Omental fat pad (tissue), 1 donor: ENCODE measurements at regions not wholly inside any gene's neighbourhood (a gene's known extent, or its start where the extent isn't known, plus 50 kb on each side); places are given as distances from the start of the nearest gene placed in this dataset.
"Not testable (repeated sequence)": the region's sequence is repeated elsewhere in the genome, so short reads cannot be mapped to it uniquely, and the experiment has no call there.

ENCODE experiments used
- ATAC-seq: fragments of 150-250 bp; one replicate; pipeline ENCODE4 v1.9.1; 2016; ENCODE audit warnings: mild to moderate bottlenecking, moderate library complexity; ENCODE audit not compliant: low FRiP score
- DNase-seq: peaks from one replicate; pipeline ENCODE4 v3.0.0-alpha.2; 2019; ENCODE audit warnings: low spot score

DNA sequence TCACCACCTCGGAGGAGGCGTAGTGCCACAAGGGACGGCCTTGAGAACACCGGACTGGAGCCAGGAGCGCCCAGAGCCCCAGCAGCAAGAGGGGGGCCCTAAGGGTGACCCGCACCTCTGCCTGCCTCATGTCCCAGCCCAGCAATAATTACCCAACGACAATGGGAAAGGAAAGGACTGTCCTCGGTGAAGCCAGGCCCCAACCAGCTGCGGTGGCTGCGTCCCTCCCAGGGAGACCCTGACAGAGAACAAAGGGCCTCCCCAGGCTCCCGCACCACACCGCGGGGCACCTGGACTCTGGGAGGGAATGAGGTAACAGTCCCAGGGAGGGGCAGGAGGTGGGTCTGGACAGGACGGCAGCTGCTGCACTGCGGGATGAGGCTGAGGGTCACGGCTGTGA lies 493.4 kb downstream of the GOLGA6L6 start:
- DNase-seq, ATAC-seq: not testable (repeated sequence)

DNA sequence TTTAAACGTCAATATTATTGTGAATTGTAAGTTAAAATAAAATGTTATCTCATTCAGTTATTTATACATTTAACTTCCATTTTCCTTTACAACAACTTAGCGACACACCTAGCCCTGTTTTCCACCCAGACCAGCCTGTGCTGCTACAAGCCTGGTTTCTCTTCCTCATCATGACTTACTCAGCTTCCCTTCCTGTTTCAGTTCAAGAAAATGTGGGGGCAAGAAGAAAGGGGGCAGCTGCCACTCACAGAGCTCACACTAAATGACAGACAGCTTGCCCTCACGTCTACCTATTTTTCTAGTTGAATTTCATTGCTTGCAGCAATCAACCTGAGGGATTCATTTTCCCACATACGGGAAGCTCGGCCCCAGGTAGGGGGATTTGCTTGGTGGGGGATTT lies 496.4 kb downstream of the GOLGA6L6 start:
- DNase-seq, ATAC-seq: not testable (repeated sequence)

DNA sequence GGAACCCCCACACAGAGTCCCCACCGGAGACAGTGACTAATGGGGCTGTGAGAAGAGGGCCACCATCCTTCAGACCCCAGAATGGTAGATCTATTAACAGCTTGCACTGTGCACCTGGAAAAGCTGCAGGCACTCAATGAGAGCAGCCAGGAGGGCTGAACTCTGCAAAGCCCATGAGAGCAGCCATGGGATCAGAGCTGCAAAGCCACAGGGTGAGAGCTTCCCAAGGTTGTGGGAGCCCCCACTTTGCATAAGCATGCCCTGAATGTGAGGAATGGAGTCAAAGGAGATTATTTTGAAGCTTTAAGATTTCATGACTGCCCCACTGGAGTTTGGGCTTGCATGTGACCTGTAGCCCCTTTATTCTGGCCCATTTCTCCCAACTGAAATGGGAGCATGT lies 500.9 kb downstream of the GOLGA6L6 start:
- DNase-seq, ATAC-seq: not testable (repeated sequence)

DNA sequence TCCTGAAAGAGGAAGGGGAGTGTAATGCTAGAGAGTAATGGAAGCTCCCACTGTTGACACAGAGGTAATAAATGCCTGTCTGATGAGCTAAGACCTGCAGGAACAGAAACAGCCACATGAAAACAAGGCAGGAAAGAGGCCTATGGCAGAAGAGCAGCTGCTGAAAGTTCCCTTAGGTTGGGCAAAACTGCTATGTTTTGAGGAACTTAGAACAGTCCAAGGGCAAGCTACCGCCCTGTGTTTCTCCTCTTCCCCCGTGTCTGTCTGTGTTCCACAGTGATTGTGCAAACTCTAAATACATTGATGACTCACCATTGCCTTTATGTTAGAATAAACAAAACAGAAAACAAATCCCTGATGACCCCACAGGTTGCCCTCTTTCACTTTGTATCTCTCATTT lies 516.6 kb downstream of the GOLGA6L6 start:
- not testable (repeated sequence) for DNase-seq, ATAC-seq

DNA sequence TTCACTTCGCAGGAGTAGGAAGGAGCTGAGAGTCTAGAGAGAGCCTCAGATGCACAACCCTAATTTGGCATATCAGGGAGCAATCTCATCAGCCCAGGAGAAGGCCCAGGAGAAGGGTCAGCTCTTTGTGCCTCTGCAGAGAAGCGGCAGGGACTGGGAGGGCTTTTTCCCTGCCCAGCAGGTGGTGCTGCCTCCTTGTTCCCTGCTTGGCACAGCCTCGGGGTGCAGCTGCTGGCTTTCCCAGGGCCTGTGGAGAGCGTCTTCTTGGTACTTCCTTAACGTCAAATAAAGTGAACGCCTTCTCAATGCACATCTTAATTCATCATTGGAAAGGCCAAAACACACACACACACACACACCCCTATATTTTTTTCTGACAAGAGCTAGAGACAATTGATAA lies 519.3 kb downstream of the GOLGA6L6 start:
- not testable (repeated sequence) for DNase-seq, ATAC-seq

DNA sequence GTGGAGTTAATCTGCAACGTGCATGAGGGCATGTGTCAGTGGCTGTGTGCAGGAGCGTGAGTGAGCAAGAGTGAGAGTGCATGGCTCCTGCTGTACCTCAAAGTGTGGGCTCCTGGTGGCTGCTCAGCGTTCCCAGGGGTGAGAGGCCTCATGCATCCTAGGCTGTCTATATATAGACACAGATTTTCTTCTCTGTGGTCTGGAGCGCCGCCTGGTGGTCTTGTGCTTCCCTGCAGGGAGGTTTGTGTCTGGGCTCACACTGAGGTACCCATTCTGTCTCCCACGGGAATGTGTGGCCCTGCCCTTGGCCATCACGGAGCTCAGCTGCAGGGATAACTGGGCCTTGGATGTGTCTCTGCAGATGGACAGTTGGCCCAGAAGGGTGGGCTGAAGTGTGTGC lies 520.2 kb downstream of the GOLGA6L6 start:
- not testable (repeated sequence) for ATAC-seq

DNA sequence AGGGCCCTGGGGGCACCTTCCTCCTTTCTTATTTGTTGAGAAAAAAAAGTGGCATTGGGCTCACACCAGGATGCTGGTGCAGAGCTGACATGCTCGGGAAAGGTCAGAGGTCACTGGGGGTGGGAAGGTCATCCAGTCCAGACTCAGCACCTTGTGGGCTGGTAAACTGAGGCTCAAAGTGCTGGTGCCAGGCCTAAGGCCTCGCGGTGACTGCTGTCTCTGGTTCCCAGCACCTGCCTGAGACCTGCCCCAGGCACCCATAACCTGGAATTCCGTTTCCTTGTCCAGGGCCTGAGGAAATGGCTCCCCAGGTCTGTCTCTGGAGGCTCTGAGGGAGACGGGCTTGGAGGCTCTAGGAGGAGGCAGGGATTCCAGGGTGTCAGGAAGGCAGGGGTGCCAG lies 521.0 kb downstream of the GOLGA6L6 start:
- not testable (repeated sequence) for ATAC-seq, DNase-seq

More for the DNA sequence above, 520.2 kb downstream of the GOLGA6L6 start:
- not testable (repeated sequence) for DNase-seq

DNA sequence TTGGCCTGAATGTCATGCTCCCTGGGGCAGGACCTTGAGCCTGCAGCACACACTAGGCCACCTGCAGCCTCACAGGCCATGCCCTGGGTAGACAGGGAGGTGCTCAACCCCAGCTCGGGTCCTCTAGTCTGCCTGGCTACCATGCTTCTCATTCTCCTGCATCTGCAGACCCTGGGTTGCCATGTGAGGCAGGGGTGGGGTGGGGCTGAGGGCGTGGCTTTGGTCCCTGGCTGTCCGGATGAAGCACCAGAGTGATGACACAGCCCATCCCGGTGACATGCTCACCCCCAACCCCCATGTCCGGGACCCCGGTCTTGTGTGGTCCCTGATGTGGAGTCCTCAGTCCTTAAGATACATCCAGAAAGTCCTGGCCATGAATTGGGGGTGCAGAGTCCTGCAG lies 521.8 kb downstream of the GOLGA6L6 start:
- DNase-seq, ATAC-seq: not testable (repeated sequence)

DNA sequence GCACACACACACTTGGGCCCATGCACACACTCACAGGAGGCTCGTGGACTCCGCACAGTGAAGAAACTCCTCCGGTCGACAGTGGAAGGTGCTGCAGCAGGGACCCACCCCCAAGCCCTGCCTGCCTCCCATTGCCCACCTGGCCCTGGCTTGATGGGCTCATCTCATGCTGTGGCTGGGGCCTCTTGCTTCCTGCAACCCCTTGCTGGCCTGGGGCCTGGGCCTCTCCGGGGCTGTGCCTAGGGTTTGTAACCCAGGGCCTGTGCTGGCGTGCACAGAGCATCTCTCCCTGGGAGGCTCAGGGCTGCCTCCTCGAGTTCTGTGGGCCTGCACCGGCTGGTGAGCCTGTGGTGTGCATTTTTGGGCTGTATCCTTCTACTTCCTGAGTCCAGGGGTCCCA lies 524.0 kb downstream of the GOLGA6L6 start:
- not testable (repeated sequence) for ATAC-seq, DNase-seq

DNA sequence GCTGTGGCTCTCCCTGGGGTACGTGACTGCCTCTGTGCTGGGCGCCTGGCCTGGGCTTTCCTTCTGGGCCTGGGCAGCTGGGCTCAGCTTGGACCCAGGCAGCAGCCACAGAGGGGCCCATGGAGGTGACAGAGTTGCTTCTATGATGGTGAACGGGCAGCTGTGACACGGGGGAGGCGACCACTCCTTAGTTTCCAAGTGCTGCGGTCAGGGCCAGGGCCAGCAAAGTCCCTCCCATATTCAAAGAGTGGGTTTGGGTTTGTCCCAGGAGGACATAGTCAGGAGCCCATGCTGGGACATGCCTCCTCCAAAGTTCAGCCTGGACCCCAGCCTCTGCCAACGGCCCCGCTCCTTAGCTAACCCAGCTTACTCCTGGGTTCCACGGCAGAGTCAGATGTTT lies 524.7 kb downstream of the GOLGA6L6 start:
- DNase-seq, ATAC-seq: not testable (repeated sequence)

DNA sequence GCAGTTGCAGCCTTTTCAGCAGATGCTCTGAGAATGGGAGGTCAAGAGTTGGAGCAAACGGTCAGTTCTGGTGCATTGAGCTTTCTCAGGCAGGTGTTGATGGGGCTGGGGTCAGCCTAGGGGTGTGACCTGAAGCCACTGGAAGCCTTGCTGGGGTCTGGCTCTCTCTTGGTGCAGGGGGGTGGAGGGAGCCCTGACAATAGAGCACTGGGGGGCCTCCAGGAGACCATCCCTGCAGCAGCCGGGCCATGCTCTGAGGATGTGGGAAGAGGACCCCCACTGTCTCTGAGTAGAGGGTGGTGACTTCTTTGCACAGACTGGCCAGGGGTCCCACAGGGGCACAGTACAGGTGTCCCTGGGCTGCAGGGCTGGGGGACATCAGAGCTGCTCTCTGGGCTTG lies 528.8 kb downstream of the GOLGA6L6 start:
- DNase-seq, ATAC-seq: not testable (repeated sequence)

DNA sequence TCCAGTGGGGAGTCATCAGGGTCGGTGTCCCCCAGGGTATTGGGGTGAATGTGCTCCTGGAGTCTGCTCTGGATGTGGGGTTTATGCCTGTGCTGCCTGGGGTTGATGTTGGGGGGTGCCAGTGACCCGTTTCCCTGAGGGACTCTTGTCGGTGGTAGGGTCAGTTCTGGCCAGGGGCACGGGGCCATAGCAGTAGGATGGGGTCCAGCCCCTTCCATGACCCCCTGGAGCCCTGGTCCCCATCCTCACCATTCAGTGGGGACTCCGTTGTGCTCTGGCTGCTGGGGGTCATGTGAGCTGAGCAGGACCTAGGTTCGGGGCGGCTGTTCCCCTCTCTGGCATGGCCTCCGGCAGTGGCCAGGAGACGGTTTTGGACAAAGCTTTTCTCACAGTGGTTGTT lies 530.8 kb downstream of the GOLGA6L6 start:
- not testable (repeated sequence) for ATAC-seq, DNase-seq

DNA sequence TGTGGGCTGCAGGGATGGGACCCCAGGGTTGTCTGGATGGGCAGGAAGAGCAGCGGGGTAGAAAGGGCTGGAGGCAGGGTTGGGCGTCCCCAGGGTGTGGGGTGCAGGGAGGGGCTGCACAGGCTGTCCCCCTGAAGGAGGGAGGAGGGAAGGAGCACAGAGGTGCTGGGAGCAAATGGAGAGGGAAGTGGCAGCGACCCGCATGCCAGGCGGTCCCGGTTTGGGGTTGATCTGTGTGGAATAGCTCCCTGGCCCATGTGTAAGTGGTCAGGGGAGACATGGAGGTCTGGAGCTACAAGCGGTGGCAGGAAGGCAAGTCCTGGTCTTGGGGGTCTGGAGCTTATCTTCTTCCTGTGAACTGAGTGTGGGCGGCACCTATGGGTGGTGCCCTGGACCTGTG lies 532.0 kb downstream of the GOLGA6L6 start:
- DNase-seq, result not testable (repeated sequence)
- ATAC-seq, result peak; percentile 17

DNA sequence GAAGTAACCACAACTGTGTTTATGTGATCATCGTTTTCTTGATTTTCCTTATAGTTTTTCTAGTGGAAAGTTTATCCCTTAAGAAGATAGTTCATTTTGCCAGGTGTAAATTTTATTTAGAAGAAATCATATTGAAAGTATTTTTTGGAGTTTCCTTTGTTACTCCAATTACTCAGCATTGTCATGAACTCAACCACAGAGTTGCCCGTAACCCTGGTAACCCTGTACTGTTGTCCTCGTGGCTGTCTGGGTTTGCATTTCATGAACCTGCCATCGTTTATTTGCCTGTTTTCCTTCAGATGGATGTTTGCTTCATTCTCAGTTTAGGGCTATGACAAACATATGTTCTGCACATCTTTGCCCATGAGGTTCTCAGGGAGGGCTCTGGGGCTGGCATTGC lies 534.3 kb downstream of the GOLGA6L6 start:
- not testable (repeated sequence) for DNase-seq, ATAC-seq

DNA sequence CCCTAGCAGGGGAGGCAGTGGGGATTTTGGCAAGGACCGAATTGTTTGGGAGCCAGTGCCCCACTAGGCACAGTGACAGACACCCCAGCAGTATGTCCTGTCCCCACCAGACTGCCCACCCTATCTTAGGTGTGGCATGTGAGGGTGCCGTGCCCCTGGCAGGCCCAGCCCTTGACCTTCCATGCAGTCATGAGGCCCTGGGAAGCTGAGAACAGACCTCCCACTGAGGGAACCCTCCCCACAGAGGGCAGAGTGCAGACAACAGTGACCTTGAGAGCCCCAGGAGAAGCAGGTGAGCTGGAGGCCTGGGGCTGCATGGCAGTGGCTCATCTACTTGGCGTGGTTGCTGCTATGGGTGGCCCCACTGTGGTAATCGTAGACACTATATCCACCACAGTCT lies 538.1 kb downstream of the GOLGA6L6 start:
- not testable (repeated sequence) for DNase-seq, ATAC-seq

DNA sequence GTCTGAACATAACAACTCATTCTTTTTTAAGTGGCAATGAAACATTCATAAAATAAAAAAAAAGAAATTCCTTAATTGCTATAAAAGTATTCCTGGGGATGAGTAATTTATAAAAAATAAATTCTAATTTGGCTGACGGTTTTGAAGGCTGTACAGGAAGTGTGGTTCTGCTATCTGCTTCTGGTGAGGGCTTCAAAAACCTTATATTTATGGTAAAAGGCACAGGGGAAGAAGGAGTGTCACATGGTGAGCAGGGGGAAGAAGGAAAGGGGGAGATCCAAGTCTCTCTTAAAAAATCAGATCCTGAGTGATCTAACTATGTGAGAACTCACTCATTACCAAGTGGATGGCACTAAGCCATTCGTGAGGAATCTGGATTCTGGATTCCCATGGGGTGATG lies 539.0 kb downstream of the GOLGA6L6 start:
- not testable (repeated sequence) for ATAC-seq, DNase-seq

DNA sequence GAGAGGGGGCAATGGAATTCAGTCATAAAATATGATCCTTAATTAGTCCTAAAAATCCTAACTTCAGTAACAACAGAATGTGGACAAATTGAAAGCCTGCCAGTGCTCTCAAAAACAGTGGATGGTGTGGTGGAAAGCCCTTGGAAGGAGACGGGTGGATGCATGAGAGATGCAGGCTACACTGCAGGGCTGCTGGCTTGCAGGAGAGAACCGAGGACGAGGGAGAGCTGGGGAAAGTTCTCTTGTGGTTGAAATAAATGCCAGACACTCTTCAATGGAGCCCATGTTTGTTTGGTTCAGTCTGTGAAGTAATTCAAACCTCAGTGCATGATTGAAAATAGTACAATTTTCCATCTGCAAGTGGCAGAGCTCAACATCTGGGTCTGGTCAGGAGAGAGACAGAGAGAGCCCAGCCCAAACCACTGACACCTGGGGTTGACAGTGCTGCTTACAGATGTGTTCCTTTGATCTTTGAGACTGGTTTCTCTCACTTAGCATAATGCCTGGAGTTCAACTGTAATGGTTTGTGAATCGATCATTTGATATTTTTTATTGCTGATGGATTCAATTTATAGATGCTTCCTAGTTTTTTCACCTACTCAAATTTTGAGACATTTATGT lies 544.9 kb downstream of the GOLGA6L6 start:
- ATAC-seq, result not testable (repeated sequence)

DNA sequence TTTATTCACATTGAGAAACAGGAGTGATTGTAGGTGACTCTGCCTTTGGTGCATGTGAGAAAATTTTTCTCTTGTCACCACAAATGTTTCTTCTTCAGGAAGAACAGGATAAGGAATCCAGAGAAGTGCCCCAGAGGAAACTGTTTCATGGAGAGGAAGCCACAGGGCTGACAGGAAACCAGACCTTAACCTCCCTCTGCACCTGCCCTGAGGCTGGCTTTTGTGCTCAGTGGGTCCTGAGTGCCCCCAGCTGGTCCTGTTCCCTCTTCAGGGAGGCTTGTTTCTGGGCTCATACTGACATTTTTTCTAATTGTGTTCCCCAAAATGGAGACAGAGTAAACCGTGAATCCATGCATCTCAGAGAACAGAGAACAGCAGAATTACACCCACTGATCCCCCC lies 546.3 kb downstream of the GOLGA6L6 start:
- not testable (repeated sequence) for ATAC-seq

More for the DNA sequence above, 544.9 kb downstream of the GOLGA6L6 start:
- not testable (repeated sequence) for DNase-seq

More for the DNA sequence above, 546.3 kb downstream of the GOLGA6L6 start:
- not testable (repeated sequence) for DNase-seq
